GM23248 (cell line): ENCODE measurements at regions not wholly inside any gene's neighbourhood (a gene's known extent, or its start where the extent isn't known, plus 50 kb on each side); places are given as distances from the start of the nearest gene placed in this dataset.

ENCODE experiments used
- DNase-seq: peaks from one replicate; pipeline ENCODE4 v3.0.0-alpha.2; 2015
- H2AFZ ChIP-seq: fragments of 200-600 bp; sonication (generic); 2 replicates; pipeline ENCODE4 v1.6.1; 2016; ENCODE audit warnings: antibody characterized with exemption
- H3F3A ChIP-seq: fragments of 200-600 bp; sonication (generic); 2 replicates; pipeline ENCODE4 v1.6.1; 2016; ENCODE audit warnings: mild to moderate bottlenecking, antibody characterized with exemption, mixed run types; ENCODE audit not compliant: insufficient read depth
- H3K27ac ChIP-seq: fragments of 200-600 bp; sonication (generic); 2 replicates; pipeline ENCODE4 v1.5.1; 2016; ENCODE audit warnings: mild to moderate bottlenecking
- H3K27me3 ChIP-seq: fragments of 200-600 bp; sonication (generic); replicated peaks from 2 replicates; pipeline ENCODE4 v1.6.1; 2016; ENCODE audit warnings: mild to moderate bottlenecking; ENCODE audit not compliant: insufficient read depth
- H3K36me3 ChIP-seq: fragments of 200-600 bp; sonication (generic); 2 replicates; pipeline ENCODE4 v1.6.1; 2016; ENCODE audit warnings: low read depth, mild to moderate bottlenecking
- H3K4me1 ChIP-seq: fragments of 200-600 bp; sonication (generic); 2 replicates; pipeline ENCODE4 v1.6.1; 2016; ENCODE audit warnings: mild to moderate bottlenecking; ENCODE audit not compliant: insufficient read depth
- H3K4me2 ChIP-seq: fragments of 200-600 bp; sonication (generic); one replicate; pipeline ENCODE4 v1.6.1; 2016; ENCODE audit warnings: mild to moderate bottlenecking; ENCODE audit not compliant: unreplicated experiment
- H3K4me3 ChIP-seq: fragments of 200-600 bp; sonication (generic); 2 replicates; pipeline ENCODE4 v1.5.1; 2016; ENCODE audit warnings: mild to moderate bottlenecking
- H3K79me2 ChIP-seq: fragments of 200-600 bp; sonication (generic); 2 replicates; pipeline ENCODE4 v1.6.1; 2016; ENCODE audit warnings: mild to moderate bottlenecking; ENCODE audit not compliant: insufficient read depth
- H3K9ac ChIP-seq: fragments of 200-600 bp; sonication (generic); 2 replicates; pipeline ENCODE4 v1.6.1; 2016; ENCODE audit warnings: mild to moderate bottlenecking
- H3K9me2 ChIP-seq: fragments of 200-600 bp; sonication (generic); 2 replicates; pipeline ENCODE4 v1.6.1; 2016; ENCODE audit warnings: mixed run types, mild to moderate bottlenecking, moderate library complexity; ENCODE audit not compliant: insufficient read depth
- H3K9me3 ChIP-seq: fragments of 200-600 bp; sonication (generic); one replicate; pipeline ENCODE4 v1.6.1; 2017; ENCODE audit warnings: low read depth
- H4K20me1 ChIP-seq: fragments of 200-600 bp; sonication (generic); 2 replicates; pipeline ENCODE4 v1.6.0; 2016; ENCODE audit not compliant: insufficient read depth
- EZH2 ChIP-seq: fragments of 200-600 bp; sonication (generic); IDR thresholded peaks from 2 replicates; pipeline ENCODE4 v1.6.1; 2018; ENCODE audit warnings: antibody characterized with exemption, mild to moderate bottlenecking; ENCODE audit not compliant: insufficient read depth, poor library complexity, severe bottlenecking
- EZH2phosphoT487 ChIP-seq: fragments of 200-600 bp; sonication (generic); IDR thresholded peaks from 2 replicates; pipeline ENCODE4 v1.6.1; 2018; ENCODE audit warnings: antibody characterized with exemption, moderate library complexity, mild to moderate bottlenecking, low read depth; ENCODE audit not compliant: insufficient read depth
- WGBS, 2 experiments: methylation state at CpG; one replicate each; pipeline ENCODE4 v1.1.6; 2015 to 2017; ENCODE audit warnings: low lambda C conversion rate in 2 of 2, low coverage in 1 of 2; ENCODE audit errors: missing lambda C conversion rate in 2 of 2; 5-methylcytosine and 5-hydroxymethylcytosine counted together
- in situ Hi-C: fragments of 300-500 bp; cut with MboI; formaldehyde crosslinking; loops from 2 replicates; pipeline ENCODE4 v1.15.0; 2020

GRCh38 chr18:38007676-38008330 is 442.2 kb upstream of the CELF4 start:
- H3K27me3 ChIP-seq, result no peaks in the 10 kb centered on the region
- no peak for DNase-seq
- no peaks in the 10 kb centered on the region for H3K9me3 ChIP-seq
- no peaks in the 10 kb centered on the region for H3K4me1 ChIP-seq
- no peak overlapping the region for H3K27ac ChIP-seq
- in situ Hi-C loops, result no loop called here
- no peak overlapping the region for H3K4me3 ChIP-seq
- no peaks in the 10 kb centered on the region for H3K79me2 ChIP-seq
- 22 to 26% methylated on average over 6 of the region's 6 CpGs for WGBS, 2 experiments
- no peaks in the 10 kb centered on the region for H4K20me1 ChIP-seq
- H3K9me2 ChIP-seq, result no peaks in the 10 kb centered on the region
- H3F3A ChIP-seq, result no peaks in the 10 kb centered on the region
- H3K36me3 ChIP-seq, result no peaks in the 10 kb centered on the region
- TF ChIP-seq EZH2phosphoT487 (no peak), EZH2 (no peak)
- no peak overlapping the region for H3K4me2 ChIP-seq
- no peak overlapping the region for H2AFZ ChIP-seq
- no peak overlapping the region for H3K9ac ChIP-seq

DNA sequence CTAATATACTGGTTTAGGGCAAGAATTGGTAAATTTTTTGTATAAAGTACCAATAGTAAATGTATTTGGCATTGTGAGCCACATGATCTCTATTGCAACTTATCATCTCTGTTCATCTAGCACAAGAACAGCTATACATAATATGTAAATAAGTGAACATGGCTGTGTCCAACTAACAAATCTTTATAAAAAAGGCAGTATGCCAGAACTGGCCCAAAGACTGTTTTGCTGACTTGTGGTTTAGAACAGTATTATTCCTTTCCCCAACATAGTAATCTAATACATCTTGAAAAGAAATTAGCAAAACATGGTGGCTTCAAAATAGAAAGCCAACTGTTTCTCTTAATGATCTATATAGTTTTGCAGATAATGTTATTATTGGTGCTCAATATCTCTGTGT is 441.4 kb upstream of the CELF4 start:
- H3K4me2 ChIP-seq, result no peak overlapping the region
- H3K9ac ChIP-seq, result no peak overlapping the region
- in situ Hi-C loops, result no loop called here
- TF ChIP-seq EZH2phosphoT487 (no peak), EZH2 (no peak)
- H3K79me2 ChIP-seq, result no peaks in the 10 kb centered on the region
- DNase-seq, result no peak
- H3F3A ChIP-seq, result no peaks in the 10 kb centered on the region
- no peaks in the 10 kb centered on the region for H3K9me2 ChIP-seq
- no peaks in the 10 kb centered on the region for H3K4me1 ChIP-seq
- H3K27ac ChIP-seq, result no peak overlapping the region
- H3K9me3 ChIP-seq, result no peaks in the 10 kb centered on the region
- no peaks in the 10 kb centered on the region for H3K27me3 ChIP-seq
- H3K4me3 ChIP-seq, result no peak overlapping the region
- no peaks in the 10 kb centered on the region for H3K36me3 ChIP-seq
- no peaks in the 10 kb centered on the region for H4K20me1 ChIP-seq
- no peak overlapping the region for H2AFZ ChIP-seq

- Histone ChIP-seq H3K79me2 (no peaks in the 10 kb centered on the region), H3K4me1 (no peaks in the 10 kb centered on the region), H3K4me2 (no peak overlapping the region), H3K9me3 (no peaks in the 10 kb centered on the region), H4K20me1 (no peaks in the 10 kb centered on the region), H3K36me3 (no peaks in the 10 kb centered on the region), H3K9me2 (no peaks in the 10 kb centered on the region), H3K4me3 (no peak overlapping the region), H2AFZ (no peak overlapping the region), H3K9ac (no peak overlapping the region), H3K27me3 (no peaks in the 10 kb centered on the region), H3F3A (no peaks in the 10 kb centered on the region), H3K27ac (no peak overlapping the region)
- DNase-seq, result no peak
- in situ Hi-C loops, result no loop called here
- 2 to 3% methylated on average over 2 of the region's 2 CpGs for WGBS, 2 experiments
- TF ChIP-seq EZH2 (no peak), EZH2phosphoT487 (no peak)
Observed at GRCh38 chr18:38006541-38006940, 440.9 kb upstream of the CELF4 start.

- Histone ChIP-seq H3K4me3 (no peak overlapping the region), H3K4me1 (no peaks in the 10 kb centered on the region), H3K9me3 (no peaks in the 10 kb centered on the region), H3K27ac (no peak overlapping the region), H3K4me2 (no peak overlapping the region), H3K9ac (no peak overlapping the region), H2AFZ (no peak overlapping the region), H3K27me3 (no peaks in the 10 kb centered on the region), H3F3A (no peaks in the 10 kb centered on the region), H3K79me2 (no peaks in the 10 kb centered on the region), H3K9me2 (no peaks in the 10 kb centered on the region), H3K36me3 (no peaks in the 10 kb centered on the region), H4K20me1 (no peaks in the 10 kb centered on the region)
- in situ Hi-C loops, result no loop called here
- no peak for TF ChIP-seq EZH2
- no peak for TF ChIP-seq EZH2phosphoT487
- DNase-seq, result no peak
- 6 to 12% methylated on average over 1 of the region's 1 CpG for WGBS, 2 experiments
Observed at GRCh38 chr18:37997695-37998094, 432.1 kb upstream of the CELF4 start.

DNA sequence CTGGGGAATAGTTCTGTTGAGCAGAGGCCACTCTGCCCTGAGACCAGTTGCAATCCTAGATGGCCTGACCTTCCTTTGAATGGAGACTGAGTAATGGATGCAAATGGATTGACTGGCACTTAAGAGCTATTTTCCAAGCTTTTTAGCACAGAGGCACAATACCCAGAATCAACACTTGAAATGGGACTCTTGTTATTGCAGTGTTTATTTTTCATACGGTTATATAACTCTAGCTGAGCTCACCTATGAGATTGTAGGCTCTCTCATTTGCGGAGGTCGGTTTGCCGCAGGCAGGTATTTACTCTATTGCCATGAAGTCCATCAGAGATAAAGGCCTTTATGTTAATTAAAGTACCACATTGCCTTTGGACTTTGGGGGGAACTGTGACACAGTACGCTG is 422.3 kb upstream of the CELF4 start:
- in situ Hi-C loops, result no loop called here
- no peaks in the 10 kb centered on the region for H3K36me3 ChIP-seq
- TF ChIP-seq EZH2, result no peak
- no peaks in the 10 kb centered on the region for H4K20me1 ChIP-seq
- H3F3A ChIP-seq, result no peaks in the 10 kb centered on the region
- no peaks in the 10 kb centered on the region for H3K27me3 ChIP-seq
- H2AFZ ChIP-seq, result no peak overlapping the region
- no peak overlapping the region for H3K9ac ChIP-seq
- no peak overlapping the region for H3K4me2 ChIP-seq
- H3K79me2 ChIP-seq, result no peaks in the 10 kb centered on the region
- H3K9me3 ChIP-seq, result no peaks in the 10 kb centered on the region
- no peaks in the 10 kb centered on the region for H3K4me1 ChIP-seq
- no peak for DNase-seq
- WGBS, 2 experiments, result 60 to 63% methylated on average over 5 of the region's 5 CpGs
- no peaks in the 10 kb centered on the region for H3K9me2 ChIP-seq
- H3K4me3 ChIP-seq, result no peak overlapping the region
- no peak overlapping the region for H3K27ac ChIP-seq
